IMR-90 (cell line): ENCODE measurements at regions not wholly inside any gene's neighbourhood (a gene's known extent, or its start where the extent isn't known, plus 50 kb on each side); places are given as distances from the start of the nearest gene placed in this dataset.

Experiments
- CTCF ChIP-seq: conservative IDR thresholded peaks from 2 replicates; pipeline ENCODE4 v1.5.1; 2012; ENCODE audit warnings: mild to moderate bottlenecking, low read depth, low read length, improper control_type of control experiment
- FOS ChIP-seq: fragments of 150-350 bp; IDR thresholded peaks from 2 replicates; pipeline ENCODE4 v1.6.1; 2016; ENCODE audit warnings: low read depth, low read length
- RCOR1 ChIP-seq: IDR thresholded peaks from 2 replicates; pipeline ENCODE4 v1.6.1; 2012; ENCODE audit warnings: mild to moderate bottlenecking, low read length, improper control_type of control experiment; ENCODE audit not compliant: insufficient replicate concordance
- TF ChIP-seq, protein P1 (sequence below): fragments of 150-350 bp; IDR thresholded peaks from 2 replicates; pipeline ENCODE4 v1.6.1; 2017; ENCODE audit warnings: mild to moderate bottlenecking, antibody characterized with exemption, low read length, low read depth

DNA sequence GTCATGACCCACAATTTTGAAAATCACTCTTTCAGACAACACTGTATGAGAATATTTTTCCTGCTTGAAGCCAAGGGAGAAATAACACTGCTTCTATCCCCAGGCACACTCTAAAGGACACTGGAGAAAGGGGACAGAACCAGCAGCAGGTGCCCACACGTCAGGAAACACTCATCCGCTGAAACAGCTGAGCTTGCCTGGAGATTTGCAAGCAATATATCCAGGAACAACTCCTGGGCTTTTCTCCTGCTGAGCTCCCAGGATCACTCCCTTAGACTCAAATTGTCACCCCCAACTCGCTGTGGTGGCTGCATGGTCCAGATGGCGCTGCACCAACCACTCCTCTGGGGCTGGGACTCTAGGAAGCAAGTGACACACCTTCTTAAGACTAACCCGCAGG is 186.7 kb downstream of the ARL4C start:
- TF ChIP-seq CTCF (no peak), RCOR1 (no peak), FOS (no peak)
- TF ChIP-seq, protein P1, sequence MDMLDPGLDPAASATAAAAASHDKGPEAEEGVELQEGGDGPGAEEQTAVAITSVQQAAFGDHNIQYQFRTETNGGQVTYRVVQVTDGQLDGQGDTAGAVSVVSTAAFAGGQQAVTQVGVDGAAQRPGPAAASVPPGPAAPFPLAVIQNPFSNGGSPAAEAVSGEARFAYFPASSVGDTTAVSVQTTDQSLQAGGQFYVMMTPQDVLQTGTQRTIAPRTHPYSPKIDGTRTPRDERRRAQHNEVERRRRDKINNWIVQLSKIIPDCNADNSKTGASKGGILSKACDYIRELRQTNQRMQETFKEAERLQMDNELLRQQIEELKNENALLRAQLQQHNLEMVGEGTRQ, result no peak
